ENCODE measurements at regions not wholly inside any gene's neighbourhood (a gene's known extent, or its start where the extent isn't known, plus 50 kb on each side); places are given as distances from the start of the nearest gene placed in this dataset.
"Not testable (repeated sequence)": the region's sequence is repeated elsewhere in the genome, so short reads cannot be mapped to it uniquely, and the experiment has no call there.

DNA sequence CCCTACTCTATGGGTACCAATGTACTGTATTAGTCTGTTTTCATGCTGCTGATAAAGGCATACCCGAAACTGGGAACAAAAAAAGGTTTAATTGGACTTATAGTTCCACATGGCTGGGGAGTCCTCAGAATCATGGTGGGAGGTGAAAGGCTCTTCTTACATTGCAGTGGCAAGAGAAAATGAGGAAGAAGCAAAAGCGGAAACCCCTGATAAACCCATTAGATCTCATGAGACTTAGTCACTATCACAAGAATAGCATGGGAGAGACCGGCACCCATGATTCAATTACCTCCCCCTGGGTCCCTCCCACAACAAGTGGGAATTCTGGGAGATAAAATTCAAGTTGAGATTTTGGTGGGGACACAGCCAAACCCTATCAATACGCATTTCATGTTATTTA, 635.3 kb downstream of the MID1IP1 start:
- H3K18ac ChIP-seq (ENCODE audit: insufficient read length, low read depth, low read length): not testable (repeated sequence)
- peaks cover 54 to 74% of the 10 kb centered on the region in 2 experiments for H3K9me3 Mint-ChIP-seq

More for the DNA sequence above, 635.3 kb downstream of the MID1IP1 start:
- H3K27ac Mint-ChIP-seq; H3K9ac ChIP-seq (ENCODE audit: extremely low read depth, insufficient read length, low read length); H2BK15ac ChIP-seq (ENCODE audit: low read depth, low read length); H4K91ac ChIP-seq (ENCODE audit: insufficient read length, low read depth, low read length); H3K4me3 Mint-ChIP-seq; H3K27me3 ChIP-seq (ENCODE audit: insufficient read depth, low read length); H3T11ph ChIP-seq (ENCODE audit: low read length); H3K23me2 ChIP-seq (ENCODE audit: insufficient read length, low read depth, low read length, poor library complexity, severe bottlenecking); H3K4me1 ChIP-seq (ENCODE audit: insufficient read depth, low read length); H2AK5ac ChIP-seq (ENCODE audit: insufficient read length, low read length); H3K27me3 Mint-ChIP-seq (ENCODE audit: low read depth); H2BK20ac ChIP-seq (ENCODE audit: low read depth, low read length, poor library complexity, severe bottlenecking); H2BK5ac ChIP-seq (ENCODE audit: insufficient read length, low read length); H4K8ac ChIP-seq (replicated peaks; ENCODE audit: insufficient read length, low read depth, low read length); H3K23ac ChIP-seq (ENCODE audit: insufficient read length, low read depth, low read length); H3K4ac ChIP-seq (ENCODE audit: low read depth, low read length); H3K9me3 ChIP-seq (ENCODE audit: control insufficient read depth, low read depth, low read length); H4K5ac ChIP-seq (ENCODE audit: insufficient read length, low read depth, low read length); H3K79me1 ChIP-seq (ENCODE audit: insufficient read depth, low read depth, low read length, poor library complexity, severe bottlenecking); H3K79me2 ChIP-seq (ENCODE audit: insufficient read depth, low read length); H3K56ac ChIP-seq (ENCODE audit: insufficient read length, low read depth, low read length); DNase-seq; H2BK120ac ChIP-seq (ENCODE audit: low read depth, low read length, poor library complexity, severe bottlenecking); H4K20me1 ChIP-seq (ENCODE audit: control insufficient read depth, insufficient read depth, insufficient read length); H3K4me2 ChIP-seq (ENCODE audit: insufficient read depth, insufficient read length, low read length); H3K14ac ChIP-seq (ENCODE audit: insufficient read depth, low read length); H2AFZ ChIP-seq (ENCODE audit: low read length); H3K36me3 Mint-ChIP-seq (ENCODE audit: insufficient read depth in 1 of 3, low read depth in 3 of 3); H2BK12ac ChIP-seq (ENCODE audit: insufficient read length, low read depth, low read length); H3K27ac ChIP-seq (ENCODE audit: insufficient read length, low read depth, low read length): not testable (repeated sequence)
- H3K4me1 Mint-ChIP-seq: peaks cover 13 to 18% of the 10 kb centered on the region in 2 experiments
- no CpG with 5 or more reads among the region's 4 CpGs for WGBS (ENCODE audit: extremely low coverage, insufficient read length, low lambda C conversion rate)

Data from H9 (cell line).